ENCODE measurements at regions not wholly inside any gene's neighbourhood (a gene's known extent, or its start where the extent isn't known, plus 50 kb on each side); places are given as distances from the start of the nearest gene placed in this dataset.

DNA sequence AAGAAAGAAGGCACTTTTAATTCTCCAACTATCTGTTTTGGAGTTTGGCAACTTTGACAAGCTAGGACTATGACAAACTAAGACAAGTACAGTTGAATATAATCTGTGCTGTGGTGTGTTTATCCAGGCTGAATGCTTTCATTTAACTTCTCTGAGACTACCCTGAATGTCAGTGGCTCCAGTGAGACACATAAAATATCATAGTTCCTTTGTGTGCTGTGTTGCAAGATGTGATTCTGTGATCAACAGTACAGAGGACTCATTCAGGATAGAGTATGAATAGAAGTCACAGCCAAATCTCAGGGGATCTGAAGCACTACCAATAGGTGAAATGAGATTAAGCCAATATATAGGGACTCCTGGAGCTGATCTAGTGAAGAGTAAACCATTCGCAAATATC, 876.9 kb upstream of the FBXO33 start:
- TF ChIP-seq, protein P1, sequence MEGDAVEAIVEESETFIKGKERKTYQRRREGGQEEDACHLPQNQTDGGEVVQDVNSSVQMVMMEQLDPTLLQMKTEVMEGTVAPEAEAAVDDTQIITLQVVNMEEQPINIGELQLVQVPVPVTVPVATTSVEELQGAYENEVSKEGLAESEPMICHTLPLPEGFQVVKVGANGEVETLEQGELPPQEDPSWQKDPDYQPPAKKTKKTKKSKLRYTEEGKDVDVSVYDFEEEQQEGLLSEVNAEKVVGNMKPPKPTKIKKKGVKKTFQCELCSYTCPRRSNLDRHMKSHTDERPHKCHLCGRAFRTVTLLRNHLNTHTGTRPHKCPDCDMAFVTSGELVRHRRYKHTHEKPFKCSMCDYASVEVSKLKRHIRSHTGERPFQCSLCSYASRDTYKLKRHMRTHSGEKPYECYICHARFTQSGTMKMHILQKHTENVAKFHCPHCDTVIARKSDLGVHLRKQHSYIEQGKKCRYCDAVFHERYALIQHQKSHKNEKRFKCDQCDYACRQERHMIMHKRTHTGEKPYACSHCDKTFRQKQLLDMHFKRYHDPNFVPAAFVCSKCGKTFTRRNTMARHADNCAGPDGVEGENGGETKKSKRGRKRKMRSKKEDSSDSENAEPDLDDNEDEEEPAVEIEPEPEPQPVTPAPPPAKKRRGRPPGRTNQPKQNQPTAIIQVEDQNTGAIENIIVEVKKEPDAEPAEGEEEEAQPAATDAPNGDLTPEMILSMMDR (IDR thresholded peaks at IDR 0.05; ENCODE audit: low read depth, low read length) = no peak
- DNase-seq (ENCODE audit: low read depth in 2 of 2) = no peak
- no peak overlapping the region for H3K4me3 ChIP-seq (replicated peaks in 1 of 2; ENCODE audit: low read depth in 2 of 2, low read length in 2 of 2)

DNA sequence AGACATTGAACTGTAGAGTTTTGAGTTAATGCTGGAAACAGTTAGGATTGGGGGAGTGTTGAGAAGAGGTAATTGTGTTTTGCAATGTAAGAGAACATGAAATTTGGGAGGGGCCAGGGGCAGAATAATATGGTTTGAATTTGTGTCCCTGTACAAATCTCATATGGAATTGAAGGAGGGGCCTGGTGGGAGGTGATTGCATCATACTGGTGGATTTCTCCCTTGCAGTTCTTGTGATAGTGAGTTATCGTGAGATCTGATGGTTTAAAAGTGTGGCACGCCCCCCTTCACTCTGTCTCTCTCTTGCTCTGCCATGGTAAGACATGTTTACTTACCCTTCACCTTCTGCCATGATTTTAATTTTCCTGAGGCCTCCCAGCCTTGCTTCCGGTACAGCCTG, 876.0 kb upstream of the FBXO33 start:
- TF ChIP-seq, protein P1 (IDR thresholded peaks at IDR 0.05; ENCODE audit: low read depth, low read length) = no peak
- DNase-seq (ENCODE audit: low read depth in 2 of 2) = no peak
- no peak overlapping the region for H3K4me3 ChIP-seq (replicated peaks in 1 of 2; ENCODE audit: low read depth in 2 of 2, low read length in 2 of 2)

DNA sequence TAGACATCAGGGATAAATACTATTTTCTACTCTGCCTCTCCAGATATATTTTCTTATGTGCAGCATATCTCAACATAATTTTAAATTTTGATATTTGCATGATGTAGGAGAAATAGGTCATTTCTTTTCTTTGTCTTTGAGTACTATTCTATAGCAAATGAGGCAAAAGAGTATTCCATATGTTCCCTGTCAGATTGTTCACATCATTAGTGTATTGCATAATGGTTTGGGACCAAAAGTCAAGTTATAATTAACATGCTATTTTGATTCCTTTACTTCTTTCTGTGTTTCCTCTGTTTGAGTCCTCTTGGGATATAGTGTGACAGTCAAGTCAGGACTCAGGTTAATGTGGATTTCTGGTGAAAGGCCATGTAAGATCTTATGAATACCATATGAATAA, 864.6 kb upstream of the FBXO33 start:
- no peak overlapping the region for H3K4me3 ChIP-seq (replicated peaks in 1 of 2; ENCODE audit: low read depth in 2 of 2, low read length in 2 of 2)
- DNase-seq (ENCODE audit: low read depth in 2 of 2) = no peak
- TF ChIP-seq, protein P1 (IDR thresholded peaks at IDR 0.05; ENCODE audit: low read depth, low read length) = no peak

DNA sequence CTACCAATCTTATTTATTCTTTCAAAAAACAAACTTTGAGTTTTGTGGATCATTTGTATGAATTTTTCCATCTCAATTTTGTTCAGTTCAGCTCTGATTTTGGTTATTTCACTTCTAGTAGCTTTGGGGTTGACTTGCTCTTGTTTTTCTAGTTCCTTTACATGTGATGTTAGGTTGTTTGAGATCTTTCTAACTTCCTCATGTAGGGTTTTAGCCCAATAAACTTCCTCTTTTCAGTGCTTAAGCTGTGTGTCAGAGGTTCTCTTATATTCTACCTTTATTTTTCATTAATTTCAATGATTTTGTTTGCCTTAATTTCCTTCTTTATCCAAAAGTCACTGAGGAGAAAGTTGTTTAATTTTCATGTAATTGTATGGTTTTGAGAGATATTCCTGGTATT, 860.4 kb upstream of the FBXO33 start:
- TF ChIP-seq, protein P1 (IDR thresholded peaks at IDR 0.05; ENCODE audit: low read depth, low read length) = no peak
- no peak overlapping the region for H3K4me3 ChIP-seq (replicated peaks in 1 of 2; ENCODE audit: low read depth in 2 of 2, low read length in 2 of 2)
- DNase-seq (ENCODE audit: low read depth in 2 of 2) = no peak

DNA sequence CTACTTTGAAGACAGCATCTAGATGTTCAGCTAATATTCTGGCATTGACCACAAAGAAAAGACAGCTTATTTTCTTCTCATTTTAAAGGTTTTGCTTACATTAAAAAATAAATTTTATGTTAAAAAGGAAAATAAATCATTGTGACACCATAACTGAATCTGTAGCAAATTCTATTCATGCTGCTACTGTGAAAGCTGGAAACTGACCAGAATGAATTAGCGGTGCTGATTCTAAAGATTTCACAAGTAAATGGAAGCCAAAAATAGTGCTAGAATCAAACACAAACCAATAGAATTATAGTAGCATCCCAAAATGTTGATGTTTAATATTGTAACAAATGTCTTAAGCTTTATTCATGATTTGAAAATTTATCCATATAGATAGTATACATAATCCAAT, 850.0 kb upstream of the FBXO33 start:
- TF ChIP-seq, protein P1 (IDR thresholded peaks at IDR 0.05; ENCODE audit: low read depth, low read length) = no peak
- no peak overlapping the region for H3K4me3 ChIP-seq (replicated peaks in 1 of 2; ENCODE audit: low read depth in 2 of 2, low read length in 2 of 2)
- no peak for DNase-seq (ENCODE audit: low read depth in 2 of 2)

DNA sequence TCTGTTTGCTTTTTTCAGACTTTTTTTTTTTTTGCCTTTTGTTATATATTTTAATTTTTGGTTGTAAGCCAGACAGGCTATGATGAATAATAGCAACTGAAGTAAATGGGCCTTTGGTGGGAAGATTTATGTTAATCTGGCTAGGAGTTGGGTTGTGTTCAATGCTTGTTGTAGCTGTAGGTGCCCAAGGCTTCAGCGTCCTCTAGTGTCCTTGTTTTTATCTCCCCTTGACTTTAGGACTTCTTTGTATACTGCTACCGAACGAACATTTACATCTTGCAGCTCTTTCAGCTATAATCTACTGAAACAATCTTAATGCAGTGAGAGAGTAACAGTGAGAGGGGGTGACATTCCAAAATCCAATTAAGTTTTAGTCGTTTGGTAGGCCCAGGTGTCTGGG, 848.4 kb upstream of the FBXO33 start:
- no peak for DNase-seq (ENCODE audit: low read depth in 2 of 2)
- no peak overlapping the region for H3K4me3 ChIP-seq (replicated peaks in 1 of 2; ENCODE audit: low read depth in 2 of 2, low read length in 2 of 2)
- TF ChIP-seq, protein P1 (IDR thresholded peaks at IDR 0.05; ENCODE audit: low read depth, low read length) = no peak

DNA sequence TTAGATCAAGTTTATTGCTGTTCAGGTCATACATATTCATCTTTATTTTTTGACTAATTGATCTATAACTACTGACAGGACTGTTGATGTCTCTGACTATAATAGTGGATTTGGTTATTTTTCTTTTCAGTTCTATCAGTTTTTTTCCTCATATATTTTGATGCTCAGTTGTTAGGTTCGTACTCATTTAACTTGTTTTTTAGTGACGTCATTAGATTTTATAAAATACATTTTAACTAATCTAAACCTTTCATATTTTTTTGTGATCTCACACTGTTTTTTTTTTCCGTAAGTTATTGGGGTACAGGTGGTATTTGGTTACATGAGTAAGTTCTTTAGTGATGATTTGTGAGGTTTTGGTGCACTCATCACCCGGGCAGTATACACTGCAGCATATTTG, 841.2 kb upstream of the FBXO33 start:
- TF ChIP-seq, protein P1 (IDR thresholded peaks at IDR 0.05; ENCODE audit: low read depth, low read length) = no peak
- no peak overlapping the region for H3K4me3 ChIP-seq (replicated peaks in 1 of 2; ENCODE audit: low read depth in 2 of 2, low read length in 2 of 2)
- no peak for DNase-seq (ENCODE audit: low read depth in 2 of 2)

Data from cardiac fibroblast (primary cell).